GM12878 (cell line): ENCODE measurements at regions not wholly inside any gene's neighbourhood (a gene's known extent, or its start where the extent isn't known, plus 50 kb on each side); places are given as distances from the start of the nearest gene placed in this dataset.

Source experiments
- ATAC-seq: fragments of 200-7000 bp; cut with Tn5 transposase; 3 replicates; pipeline ENCODE4 v1.9.1; 2020; ENCODE audit warnings: mild to moderate bottlenecking, moderate library complexity
- BruUV-seq: library from RNA; stranded (reverse); fragments of 400-500 nt; replicated peaks from 2 replicates; lab custom pipeline; 2021; lab: Mats Ljungman, UMichigan
- CTCF ChIA-PET: fragments of 300-600 bp; sonication (Branson Sonifier 250); formaldehyde crosslinking; extraction: SDS; loops from one replicate; lab custom pipeline; 2021; ENCODE audit warnings: inconsistent platforms; lab: Yijun Ruan, JAX
- POLR2A ChIA-PET: fragments of 350-600 bp; formaldehyde crosslinking; extraction: SDS; loops from one replicate; lab custom pipeline; 2021; ENCODE audit warnings: inconsistent platforms; lab: Charles Lee
- RAD21 ChIA-PET: fragments of 300-600 bp; sonication (Branson Sonifier 250); formaldehyde crosslinking; loops from one replicate; lab custom pipeline; 2023; ENCODE audit warnings: antibody characterized with exemption; ENCODE audit not compliant: unreplicated experiment; lab: Charles Lee
- SMC1A ChIA-PET: fragments of 300-600 bp; sonication (Branson Sonifier 250); formaldehyde crosslinking; loops from one replicate; lab custom pipeline; 2023; ENCODE audit not compliant: unreplicated experiment, uncharacterized antibody; lab: Charles Lee
- DNase-seq: peaks from one replicate; pipeline ENCODE4 v3.0.0-alpha.2; 2011; ENCODE audit warnings: low read depth, low spot score
- FAIRE-seq: peaks from 3 replicates; lab custom pipeline; 2011; peaks lifted over from hg19 to GRCh38; lab: Jason Lieb, UNC
- H2AFZ ChIP-seq: 2 replicates; pipeline ENCODE4 v1.6.0; 2011; ENCODE audit warnings: low read depth, low read length, control low read depth; ENCODE audit not compliant: control insufficient read depth
- H3K27ac ChIP-seq: 2 replicates; pipeline ENCODE4 v1.5.1; 2011; ENCODE audit warnings: control low read depth; ENCODE audit not compliant: control insufficient read depth, insufficient read depth
- H3K27me3 ChIP-seq, 2 experiments: replicated peaks in 1 of 2; 2 replicates each; pipeline versions ENCODE4 v1.6.0 to v1.6.1; 2011; ENCODE audit warnings: low read length in 1 of 2; ENCODE audit not compliant: control insufficient read depth in 2 of 2, insufficient read depth in 2 of 2
- H3K36me3 ChIP-seq, 2 experiments: 2 replicates each; pipeline ENCODE4 v1.5.1; 2011; ENCODE audit warnings: low read length in 1 of 2; ENCODE audit not compliant: control insufficient read depth in 2 of 2, insufficient read depth in 2 of 2
- H3K4me1 ChIP-seq: 2 replicates; pipeline ENCODE4 v1.6.1; 2011; ENCODE audit warnings: mild to moderate bottlenecking, low read length, moderate library complexity, mixed read lengths; ENCODE audit not compliant: control insufficient read depth, insufficient read depth
- H3K4me2 ChIP-seq: 2 replicates; pipeline ENCODE4 v1.6.0; 2011; ENCODE audit warnings: control low read depth; ENCODE audit not compliant: control insufficient read depth, insufficient read depth
- H3K4me3 ChIP-seq: fragments of 200-600 bp; sonication (generic); 2 replicates; pipeline ENCODE4 v1.5.1; 2016
- H3K79me2 ChIP-seq: 2 replicates; pipeline ENCODE4 v1.6.0; 2011; ENCODE audit warnings: low read length; ENCODE audit not compliant: control insufficient read depth, insufficient read depth
- H3K9ac ChIP-seq: 2 replicates; pipeline ENCODE4 v1.8.0; 2011; ENCODE audit warnings: low read length, control low read depth, mixed read lengths; ENCODE audit not compliant: control insufficient read depth, insufficient read depth
- H3K9me3 ChIP-seq: replicated peaks from 3 replicates; pipeline ENCODE4 v1.5.1; 2011; ENCODE audit warnings: mild to moderate bottlenecking, low read length; ENCODE audit not compliant: control insufficient read depth, insufficient read depth
- H4K20me1 ChIP-seq: 2 replicates; pipeline ENCODE4 v1.6.0; 2011; ENCODE audit not compliant: control insufficient read depth, insufficient read depth
- ATF3 ChIP-seq: IDR thresholded peaks from 2 replicates; pipeline ENCODE4 v1.6.1; 2011; ENCODE audit warnings: low read depth, mild to moderate bottlenecking, low read length, moderate library complexity, borderline replicate concordance; ENCODE audit errors: extremely low read depth
- ATF7 ChIP-seq: fragments of 450-650 bp; IDR thresholded peaks from 2 replicates; pipeline ENCODE4 v1.6.1; 2016; ENCODE audit warnings: low read depth, mild to moderate bottlenecking
- KLF5 ChIP-seq: fragments of 450-650 bp; IDR thresholded peaks from 2 replicates; pipeline ENCODE4 v1.6.1; 2014; ENCODE audit warnings: mild to moderate bottlenecking; ENCODE audit not compliant: partially characterized antibody
- PML ChIP-seq: IDR thresholded peaks from 2 replicates; pipeline ENCODE4 v1.6.1; 2012; ENCODE audit warnings: low read length, inconsistent platforms
- POLR2AphosphoS5 ChIP-seq: IDR thresholded peaks from 2 replicates; pipeline ENCODE4 v1.6.1; 2011; ENCODE audit warnings: mild to moderate bottlenecking, low read length, inconsistent platforms
- SIX5 ChIP-seq: IDR thresholded peaks from 2 replicates; pipeline ENCODE4 v1.6.1; 2011; ENCODE audit warnings: mild to moderate bottlenecking, low read depth, low read length, moderate library complexity; ENCODE audit not compliant: severe bottlenecking
- STAT1 ChIP-seq: fragments of 450-650 bp; conservative IDR thresholded peaks from 2 replicates; pipeline ENCODE4 v1.6.1; 2014; ENCODE audit warnings: antibody characterized with exemption, mild to moderate bottlenecking
- SUPT20H ChIP-seq: IDR thresholded peaks from 2 replicates; pipeline ENCODE4 v1.6.1; 2011; ENCODE audit warnings: low read depth, mild to moderate bottlenecking, low read length, moderate library complexity, borderline replicate concordance; ENCODE audit not compliant: control insufficient read depth
- ZNF217 ChIP-seq: fragments of 450-650 bp; IDR thresholded peaks from 2 replicates; pipeline ENCODE4 v1.6.1; 2017; ENCODE audit warnings: antibody characterized with exemption, mild to moderate bottlenecking
- ZNF622 ChIP-seq: fragments of 450-650 bp; IDR thresholded peaks from 2 replicates; pipeline ENCODE4 v1.6.1; 2017; ENCODE audit warnings: mild to moderate bottlenecking, inconsistent platforms
- ZZZ3 ChIP-seq: IDR thresholded peaks from 2 replicates; pipeline ENCODE4 v1.6.1; 2011; ENCODE audit warnings: low read depth; ENCODE audit not compliant: control insufficient read depth, insufficient read length
- WGBS: methylation state at CpG from one replicate; pipeline ENCODE4 v1.1.6; 2016; ENCODE audit warnings: low lambda C conversion rate; ENCODE audit not compliant: insufficient replicate concordance, insufficient coverage; ENCODE audit errors: missing lambda C conversion rate; 5-methylcytosine and 5-hydroxymethylcytosine counted together
- in situ Hi-C: fragments of 300-500 bp; cut with MboI; formaldehyde crosslinking; loops from 9 replicates; pipeline ENCODE4 v1.14.3; 2018; ENCODE audit warnings: mixed read lengths
- intact Hi-C: fragments of 100-400 bp; cut with micrococcal nuclease; formaldehyde crosslinking; loops from one replicate; pipeline ENCODE4 v1.14.2; 2022; ENCODE audit not compliant: unreplicated experiment

DNA sequence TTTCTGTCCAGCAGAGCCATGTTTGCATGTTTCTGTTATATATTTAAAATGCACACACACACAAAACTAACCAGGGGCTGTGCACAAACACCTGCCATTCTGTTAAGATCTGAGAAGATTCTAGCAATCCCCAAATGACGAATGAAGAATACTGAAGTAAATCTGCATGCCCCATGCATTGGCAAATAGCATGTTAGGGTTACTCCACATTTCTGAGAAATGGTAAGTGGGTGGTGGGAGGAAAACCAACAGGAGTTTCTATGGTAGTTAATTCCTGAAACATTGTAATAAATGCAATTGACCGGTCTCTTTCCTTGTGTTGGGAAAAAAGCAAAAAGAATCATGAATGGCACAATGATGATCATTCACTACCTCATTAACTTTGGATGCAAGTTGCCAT, 318.0 kb downstream of the BCAT1 start (continued):
- TF ChIP-seq ATF3 = no peak

DNA sequence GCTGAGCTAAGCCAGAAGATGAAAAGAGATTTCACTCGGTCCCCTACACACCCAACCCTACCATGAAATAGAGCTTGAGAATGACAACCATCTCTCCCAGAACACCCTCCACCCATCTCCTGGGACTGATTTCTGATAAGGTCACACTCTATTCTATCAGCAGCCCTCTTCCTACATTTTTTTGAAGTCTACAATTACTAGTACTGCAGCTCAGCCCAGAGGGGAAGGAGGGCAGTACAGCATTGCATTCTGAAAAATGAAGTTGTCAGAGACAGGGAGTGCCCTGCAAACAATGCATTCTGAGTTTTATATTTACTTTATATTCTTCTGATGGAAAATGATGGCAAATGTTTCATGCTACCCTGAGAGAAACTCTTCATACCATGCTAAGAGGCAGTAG, 318.5 kb downstream of the BCAT1 start:
- SMC1A ChIA-PET = interaction anchor here (0.8 to 1.1 kb wide), 2 partner anchors 19 to 60 kb away, joined by 3 read pairs; no protein-coding TSS in a partner anchor
- TF ChIP-seq ZZZ3 (no peak), SUPT20H (no peak), ZNF622 (no peak), ZNF217 (no peak), ATF7 (no peak), PML (no peak), POLR2AphosphoS5 (no peak), SIX5 (no peak), KLF5 (no peak), STAT1 (no peak)
- no peak for FAIRE-seq
- RAD21 ChIA-PET = no interaction called here
- CTCF ChIA-PET = no interaction called here
- no peak overlapping the region for H3K27ac ChIP-seq
- no peaks in the 10 kb centered on the region for H3K9me3 ChIP-seq
- H3K27me3 ChIP-seq = no peaks in the 10 kb centered on the region
- H3K36me3 ChIP-seq = no peaks in the 10 kb centered on the region
- no peak overlapping the region for H3K4me2 ChIP-seq
- H3K4me1 ChIP-seq = no peaks in the 10 kb centered on the region
- ATAC-seq = no peak
- in situ Hi-C loops (no loop called here), intact Hi-C loops (no loop called here)
- H2AFZ ChIP-seq = no peak overlapping the region
- POLR2A ChIA-PET = no interaction called here
- no peak for DNase-seq
- BruUV-seq = no TSS peak
- H3K9ac ChIP-seq = no peak overlapping the region
- no peak overlapping the region for H3K4me3 ChIP-seq
- no peaks in the 10 kb centered on the region for H4K20me1 ChIP-seq
- no peaks in the 10 kb centered on the region for H3K79me2 ChIP-seq
- 77% methylated on average over 1 of the region's 1 CpG for WGBS
